Uterus (tissue), 2 donors: ENCODE measurements at regions not wholly inside any gene's neighbourhood (a gene's known extent, or its start where the extent isn't known, plus 50 kb on each side); places are given as distances from the start of the nearest gene placed in this dataset.

Source experiments
- POLR2A ChIP-seq, 2 donors: fragments of 450-650 bp; IDR thresholded peaks; one replicate each; pipeline ENCODE4 v1.6.1; 2016; ENCODE audit warnings: antibody characterized with exemption in 2 of 2, mild to moderate bottlenecking in 1 of 2, moderate library complexity in 1 of 2
- TF ChIP-seq, protein P1 (sequence below), 4 experiments: fragments of 200-600 bp in 2 of 4; fragments of 450-650 bp in 2 of 4; sonication (generic) in 2 of 4; IDR thresholded peaks; one replicate each; pipeline ENCODE4 v1.5.1; 2016 to 2019; ENCODE audit warnings: antibody characterized with exemption in 4 of 4, mild to moderate bottlenecking in 2 of 4, moderate library complexity in 1 of 4

GRCh38 chr3:124522082-124522625, 208.1 kb upstream of the UMPS start:
- TF ChIP-seq, protein P1, sequence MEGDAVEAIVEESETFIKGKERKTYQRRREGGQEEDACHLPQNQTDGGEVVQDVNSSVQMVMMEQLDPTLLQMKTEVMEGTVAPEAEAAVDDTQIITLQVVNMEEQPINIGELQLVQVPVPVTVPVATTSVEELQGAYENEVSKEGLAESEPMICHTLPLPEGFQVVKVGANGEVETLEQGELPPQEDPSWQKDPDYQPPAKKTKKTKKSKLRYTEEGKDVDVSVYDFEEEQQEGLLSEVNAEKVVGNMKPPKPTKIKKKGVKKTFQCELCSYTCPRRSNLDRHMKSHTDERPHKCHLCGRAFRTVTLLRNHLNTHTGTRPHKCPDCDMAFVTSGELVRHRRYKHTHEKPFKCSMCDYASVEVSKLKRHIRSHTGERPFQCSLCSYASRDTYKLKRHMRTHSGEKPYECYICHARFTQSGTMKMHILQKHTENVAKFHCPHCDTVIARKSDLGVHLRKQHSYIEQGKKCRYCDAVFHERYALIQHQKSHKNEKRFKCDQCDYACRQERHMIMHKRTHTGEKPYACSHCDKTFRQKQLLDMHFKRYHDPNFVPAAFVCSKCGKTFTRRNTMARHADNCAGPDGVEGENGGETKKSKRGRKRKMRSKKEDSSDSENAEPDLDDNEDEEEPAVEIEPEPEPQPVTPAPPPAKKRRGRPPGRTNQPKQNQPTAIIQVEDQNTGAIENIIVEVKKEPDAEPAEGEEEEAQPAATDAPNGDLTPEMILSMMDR (IDR thresholded peaks at IDR 0.05): no peak
- no peak for TF ChIP-seq POLR2A (IDR thresholded peaks at IDR 0.05)
